ENCODE measurements at regions not wholly inside any gene's neighbourhood (a gene's known extent, or its start where the extent isn't known, plus 50 kb on each side); places are given as distances from the start of the nearest gene placed in this dataset.

GRCh38 chr5:110063640-110064602, 374.2 kb downstream of the MAN2A1 start:
- intact Hi-C loops (cut with micrococcal nuclease; ENCODE audit: unreplicated experiment) = no loop called here

GRCh38 chr5:110064603-110065268, 375.0 kb downstream of the MAN2A1 start:
- TF ChIP-seq CTCF (IDR thresholded peaks at IDR 0.05; ENCODE audit: insufficient read depth in 1 of 2, low read depth in 1 of 2, low read length in 1 of 2, severe bottlenecking in 1 of 2, unreplicated experiment in 1 of 2) = no peak
- ChIA-PET CTCF (no interaction called here), POLR2A (no interaction called here)
- no peak overlapping the region for H3K4me3 ChIP-seq (ENCODE audit: low read depth, low read length)
- Mint-ChIP-seq H3K27me3 (ENCODE audit: insufficient read depth, unreplicated experiment) (peaks cover 6% of the 10 kb centered on the region), H3K9me3 (ENCODE audit: unreplicated experiment) (peaks cover 2% of the 10 kb centered on the region), H3K36me3 (ENCODE audit: insufficient read depth, unreplicated experiment) (no peaks in the 10 kb centered on the region), H3K4me3 (ENCODE audit: unreplicated experiment) (no peak overlapping the region), H3K4me1 (ENCODE audit: low read depth, unreplicated experiment) (no peaks in the 10 kb centered on the region), H3K27ac (ENCODE audit: unreplicated experiment) (no peak overlapping the region)
- BruUV-seq (replicated peaks) = no TSS peak
- no peak for DNase-seq
- H3K27me3 ChIP-seq (replicated peaks; ENCODE audit: control insufficient read depth, insufficient read depth, low read length) = no peaks in the 10 kb centered on the region
- H3K36me3 ChIP-seq (ENCODE audit: control insufficient read depth, insufficient read depth, low read length) = no peaks in the 10 kb centered on the region
- 0 out of 2 replicates have a peak, but pooled peaks cover 4% of the 10 kb centered on the region for H3K9me3 ChIP-seq
- H3K4me1 ChIP-seq = no peaks in the 10 kb centered on the region
- intact Hi-C loops (cut with micrococcal nuclease; ENCODE audit: unreplicated experiment) = no loop called here

More at GRCh38 chr5:110063640-110064602, 374.2 kb downstream of the MAN2A1 start:
- DNase-seq = no peak
- Mint-ChIP-seq H3K4me3 (ENCODE audit: unreplicated experiment) (no peak overlapping the region), H3K9me3 (ENCODE audit: unreplicated experiment) (no peaks in the 10 kb centered on the region), H3K36me3 (ENCODE audit: insufficient read depth, unreplicated experiment) (no peaks in the 10 kb centered on the region), H3K27me3 (ENCODE audit: insufficient read depth, unreplicated experiment) (peaks cover 6% of the 10 kb centered on the region), H3K4me1 (ENCODE audit: low read depth, unreplicated experiment) (no peaks in the 10 kb centered on the region), H3K27ac (ENCODE audit: unreplicated experiment) (no peak overlapping the region)
- no peaks in the 10 kb centered on the region for H3K4me1 ChIP-seq
- 0 out of 2 replicates have a peak, but pooled peaks cover 4% of the 10 kb centered on the region for H3K9me3 ChIP-seq
- H3K36me3 ChIP-seq (ENCODE audit: control insufficient read depth, insufficient read depth, low read length) = no peaks in the 10 kb centered on the region
- BruUV-seq (replicated peaks) = no TSS peak
- ChIA-PET CTCF (no interaction called here), POLR2A (no interaction called here)
- no peaks in the 10 kb centered on the region for H3K27me3 ChIP-seq (replicated peaks; ENCODE audit: control insufficient read depth, insufficient read depth, low read length)
- no peak overlapping the region for H3K4me3 ChIP-seq (ENCODE audit: low read depth, low read length)
- TF ChIP-seq CTCF (IDR thresholded peaks at IDR 0.05; ENCODE audit: insufficient read depth in 1 of 2, low read depth in 1 of 2, low read length in 1 of 2, severe bottlenecking in 1 of 2, unreplicated experiment in 1 of 2) = no peak

- Mint-ChIP-seq H3K27me3 (ENCODE audit: insufficient read depth, unreplicated experiment) (peaks cover 3% of the 10 kb centered on the region), H3K36me3 (ENCODE audit: insufficient read depth, unreplicated experiment) (no peaks in the 10 kb centered on the region), H3K9me3 (ENCODE audit: unreplicated experiment) (peaks cover 41% of the 10 kb centered on the region), H3K4me3 (ENCODE audit: unreplicated experiment) (no peak overlapping the region), H3K27ac (ENCODE audit: unreplicated experiment) (no peak overlapping the region), H3K4me1 (ENCODE audit: low read depth, unreplicated experiment) (no peaks in the 10 kb centered on the region)
- CTCF ChIA-PET = no interaction called here
- no peaks in the 10 kb centered on the region for H3K27me3 ChIP-seq (replicated peaks; ENCODE audit: control insufficient read depth, insufficient read depth, low read length)
- DNase-seq = no peak
- BruUV-seq (replicated peaks) = no TSS peak
- POLR2A ChIA-PET = no interaction called here
- no peaks in the 10 kb centered on the region for H3K36me3 ChIP-seq (ENCODE audit: control insufficient read depth, insufficient read depth, low read length)
- H3K9me3 ChIP-seq = peaks cover 6% of the 10 kb centered on the region; the same call in 1 of the 2 replicates
- no peak for TF ChIP-seq CTCF (IDR thresholded peaks at IDR 0.05; ENCODE audit: insufficient read depth in 1 of 2, low read depth in 1 of 2, low read length in 1 of 2, severe bottlenecking in 1 of 2, unreplicated experiment in 1 of 2)
- intact Hi-C loops (cut with micrococcal nuclease; ENCODE audit: unreplicated experiment) = no loop called here
- no peak overlapping the region for H3K4me3 ChIP-seq (ENCODE audit: low read depth, low read length)
- no peaks in the 10 kb centered on the region for H3K4me1 ChIP-seq
Observed at GRCh38 chr5:110070836-110071235, 381.1 kb downstream of the MAN2A1 start.
